Tibial artery (tissue), 4 donors: ENCODE measurements at regions not wholly inside any gene's neighbourhood (a gene's known extent, or its start where the extent isn't known, plus 50 kb on each side); places are given as distances from the start of the nearest gene placed in this dataset.

Source experiments
- DNase-seq, 2 donors: peaks; one replicate each; pipeline ENCODE4 v3.0.0-alpha.2; 2019
- H3K27ac ChIP-seq, 2 donors: fragments of 200-600 bp; sonication (generic) in 1 of 2; 1 replicate in 1 of 2; 2 replicates in 1 of 2; pipeline ENCODE4 v1.5.1; 2018 to 2019; ENCODE audit warnings: mild to moderate bottlenecking in 1 of 2
- H3K27me3 ChIP-seq, 2 donors: fragments of 200-600 bp; sonication (generic) in 1 of 2; one replicate each; pipeline versions ENCODE4 v1.5.1 to v1.6.0; 2016 to 2019
- H3K36me3 ChIP-seq, 3 donors: fragments of 200-600 bp; sonication (generic) in 2 of 3; one replicate each; pipeline ENCODE4 v1.5.1; 2016 to 2019; ENCODE audit warnings: mild to moderate bottlenecking in 2 of 3
- H3K4me1 ChIP-seq, 4 donors: fragments of 200-600 bp; sonication (generic) in 2 of 4; 1 replicate in 3 of 4; 2 replicates in 1 of 4; pipeline ENCODE4 v1.5.1; 2016 to 2019
- H3K4me3 ChIP-seq, 2 donors: fragments of 200-600 bp; sonication (generic) in 1 of 2; 1 replicate in 1 of 2; 2 replicates in 1 of 2; pipeline ENCODE4 v1.5.1; 2018 to 2019; ENCODE audit warnings: mild to moderate bottlenecking in 2 of 2
- H3K9me3 ChIP-seq, 3 donors: fragments of 200-600 bp; sonication (generic) in 1 of 3; one replicate each; pipeline ENCODE4 v1.5.1; 2016 to 2019
- CTCF ChIP-seq, 2 experiments: fragments of 200-600 bp in 1 of 2; fragments of 450-650 bp in 1 of 2; IDR thresholded peaks; one replicate each; pipeline ENCODE4 v1.5.1; 2017 to 2019; ENCODE audit warnings: antibody characterized with exemption in 2 of 2, mild to moderate bottlenecking in 1 of 2, moderate library complexity in 1 of 2
- intact Hi-C: fragments of 100-400 bp; cut with DNase I; formaldehyde crosslinking; loops from one replicate; pipeline ENCODE4 v1.15.0; 2023; ENCODE audit warnings: low total_unique reads

GRCh38 chr14:34335968-34336367 is 126.1 kb downstream of the SPTSSA start:
- H3K9me3 ChIP-seq, result no peaks in the 10 kb centered on the region
- no peak overlapping the region for H3K27ac ChIP-seq
- no peak for DNase-seq
- H3K4me3 ChIP-seq, result no peak overlapping the region
- H3K27me3 ChIP-seq, result no peaks in the 10 kb centered on the region
- H3K4me1 ChIP-seq, result no peaks in the 10 kb centered on the region
- no peaks in the 10 kb centered on the region for H3K36me3 ChIP-seq
- no peak for TF ChIP-seq CTCF (IDR thresholded peaks at IDR 0.05)
- intact Hi-C loops, result no loop called here

- no peak for TF ChIP-seq CTCF (IDR thresholded peaks at IDR 0.05)
- Histone ChIP-seq H3K27ac (no peak overlapping the region), H3K9me3 (no peaks in the 10 kb centered on the region), H3K4me3 (no peak overlapping the region), H3K27me3 (no peaks in the 10 kb centered on the region), H3K36me3 (no peaks in the 10 kb centered on the region), H3K4me1 (peaks cover 0 to 2% (median 0%) of the 10 kb centered on the region in 4 donors)
- DNase-seq, result no peak
- intact Hi-C loops, result no loop called here
Measured at GRCh38 chr14:34334329-34334728, 127.7 kb downstream of the SPTSSA start.

GRCh38 chr14:34331728-34332623 is 130.1 kb downstream of the SPTSSA start:
- TF ChIP-seq CTCF (IDR thresholded peaks at IDR 0.05), result peak; percentile 38 to 43
- no peak overlapping the region for H3K4me3 ChIP-seq
- no peak overlapping the region for H3K27ac ChIP-seq
- intact Hi-C loops, result no loop called here
- H3K36me3 ChIP-seq, result no peaks in the 10 kb centered on the region
- H3K4me1 ChIP-seq, result peaks cover 0 to 4% (median 0%) of the 10 kb centered on the region in 4 donors
- no peaks in the 10 kb centered on the region for H3K9me3 ChIP-seq
- H3K27me3 ChIP-seq, result no peaks in the 10 kb centered on the region
- peak in 1 of 2 donors; percentile 37 for DNase-seq

GRCh38 chr14:34330846-34331245 is 131.2 kb downstream of the SPTSSA start:
- no peak overlapping the region for H3K27ac ChIP-seq
- intact Hi-C loops, result no loop called here

GRCh38 chr14:34329301-34329700 is 132.7 kb downstream of the SPTSSA start:
- intact Hi-C loops, result no loop called here
- Histone ChIP-seq H3K9me3 (no peaks in the 10 kb centered on the region), H3K4me1 (peaks cover 0 to 4% (median 0%) of the 10 kb centered on the region in 4 donors), H3K4me3 (no peak overlapping the region), H3K27me3 (no peaks in the 10 kb centered on the region), H3K36me3 (no peaks in the 10 kb centered on the region), H3K27ac (no peak overlapping the region)
- no peak for DNase-seq
- TF ChIP-seq CTCF (IDR thresholded peaks at IDR 0.05), result no peak

More at GRCh38 chr14:34330846-34331245, 131.2 kb downstream of the SPTSSA start:
- Histone ChIP-seq H3K27me3 (no peaks in the 10 kb centered on the region), H3K9me3 (no peaks in the 10 kb centered on the region), H3K36me3 (no peaks in the 10 kb centered on the region), H3K4me3 (no peak overlapping the region), H3K4me1 (peaks cover 0 to 4% (median 0%) of the 10 kb centered on the region in 4 donors)
- DNase-seq, result no peak
- no peak for TF ChIP-seq CTCF (IDR thresholded peaks at IDR 0.05)
